NCI-H1417 treated with DMSO at 0.1 percent for 48 hours (cell line): ENCODE measurements at regions not wholly inside any gene's neighbourhood (a gene's known extent, or its start where the extent isn't known, plus 50 kb on each side); places are given as distances from the start of the nearest gene placed in this dataset.

Experiments
- DNase-seq: peaks from one replicate; lab custom pipeline; 2025; lab: John Stamatoyannopoulos, UW

DNA sequence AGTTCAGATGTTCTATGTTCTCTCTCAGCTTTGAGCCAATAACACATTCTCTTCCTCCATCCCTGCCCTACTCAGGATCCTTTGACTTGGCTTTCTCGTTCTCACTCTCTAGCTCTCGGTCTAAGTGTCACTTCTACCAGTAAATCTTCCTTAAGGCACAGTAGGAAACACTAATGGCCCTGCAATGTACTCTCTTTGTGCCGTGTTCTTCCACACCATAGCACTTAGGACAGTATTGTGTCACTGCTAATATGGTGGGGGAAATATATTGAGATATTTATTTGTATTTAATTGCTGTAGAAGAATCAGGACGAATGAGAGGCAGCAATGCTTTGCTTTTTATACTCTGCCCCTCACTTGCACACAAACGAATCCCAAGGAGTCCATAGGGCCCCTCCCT, 493.1 kb downstream of the SHISA9 start:
- no peak for DNase-seq

DNA sequence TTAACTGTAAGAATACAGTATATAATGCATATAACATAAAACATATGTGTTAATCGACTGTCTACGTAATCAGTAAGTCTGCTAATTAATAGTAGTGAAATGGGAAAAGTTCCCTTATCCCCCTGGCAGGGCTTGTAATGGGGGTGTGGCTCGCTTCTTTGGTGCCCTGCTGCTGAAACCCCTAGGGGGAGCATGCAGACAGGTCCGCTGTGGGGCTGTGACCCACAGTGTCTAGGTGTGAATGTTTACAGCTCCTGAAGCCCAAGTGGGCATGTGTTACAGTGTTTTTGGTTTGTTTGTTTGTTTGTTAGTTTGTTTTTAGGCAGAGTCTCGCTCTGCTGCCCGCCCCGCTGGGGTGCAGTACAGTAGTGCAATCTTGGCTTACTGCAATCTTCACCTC, 495.7 kb downstream of the SHISA9 start:
- no peak for DNase-seq

DNA sequence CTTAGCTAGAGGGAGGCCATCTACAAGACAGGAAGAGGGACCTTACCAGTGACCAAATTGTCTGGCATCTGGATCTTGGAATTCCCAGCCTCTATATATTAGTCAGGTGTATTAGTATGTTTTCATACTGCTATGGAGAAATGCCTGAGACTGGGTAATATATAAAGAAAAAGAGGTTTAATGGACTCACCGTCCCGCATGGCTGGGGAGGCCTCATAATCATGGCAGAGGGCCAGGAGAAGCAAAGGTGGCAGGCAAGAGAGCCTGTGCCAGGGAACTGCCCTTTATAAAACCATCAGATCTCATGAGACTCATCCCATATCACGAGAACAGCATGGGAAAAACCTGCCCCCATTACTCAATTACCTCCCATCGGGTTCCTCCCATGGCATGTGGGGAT, 500.2 kb downstream of the SHISA9 start:
- DNase-seq = no peak

DNA sequence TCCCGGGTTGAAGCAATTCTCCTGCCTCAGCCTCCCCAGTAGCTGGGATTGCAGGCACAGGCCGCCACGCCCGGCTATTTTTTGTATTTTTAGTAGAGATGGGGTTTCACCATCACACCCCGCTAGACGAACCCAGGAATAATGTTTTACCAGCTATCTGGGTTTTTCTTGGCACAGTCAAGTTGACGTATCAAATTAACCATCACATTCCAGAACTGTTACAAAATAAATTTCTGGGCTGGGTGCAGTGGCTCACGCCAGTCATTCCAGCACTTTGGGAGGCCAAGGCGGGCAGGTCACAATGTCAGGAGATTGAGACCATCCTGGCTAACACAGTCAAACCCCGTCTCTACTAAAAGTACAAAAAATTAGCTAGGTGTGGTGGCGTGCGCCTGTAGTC, 501.2 kb downstream of the SHISA9 start:
- DNase-seq = no peak

DNA sequence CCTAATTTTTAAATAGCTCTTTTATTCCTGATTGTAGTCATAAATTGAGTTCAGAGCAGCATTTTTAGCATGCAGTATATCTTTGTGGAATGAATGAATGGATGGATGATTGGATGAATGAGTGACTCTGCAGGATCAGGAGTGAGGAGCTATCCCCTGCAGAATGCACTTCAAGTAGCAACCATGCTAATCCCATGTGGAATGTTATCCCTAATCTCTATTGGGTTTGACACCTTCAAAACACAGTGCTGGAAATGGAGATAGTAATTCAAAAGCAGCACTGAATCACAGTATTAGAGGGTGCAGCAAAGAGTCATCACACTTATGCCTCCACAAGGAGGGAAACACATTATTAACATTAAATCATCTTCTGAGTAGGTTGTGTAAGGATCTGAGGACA, 501.9 kb downstream of the SHISA9 start:
- DNase-seq = no peak

DNA sequence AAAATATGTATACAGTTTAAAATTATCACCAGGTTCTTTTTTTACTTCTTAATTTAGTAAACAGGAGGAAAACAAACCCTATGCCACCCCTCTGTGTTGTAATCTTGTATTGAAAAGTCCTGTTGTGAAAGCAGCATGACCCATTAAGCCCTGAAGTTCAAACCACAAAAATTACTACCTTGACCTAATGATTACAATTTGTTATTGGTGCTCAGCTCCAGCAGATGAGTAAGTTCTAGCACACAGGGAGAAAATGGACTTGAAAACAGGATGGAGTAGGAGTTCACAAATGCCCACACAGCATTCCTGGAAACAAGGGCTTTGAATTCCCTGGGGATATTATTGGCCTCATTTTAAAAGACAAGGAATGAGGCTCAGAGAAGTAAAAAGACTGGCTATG, 505.8 kb upstream of the ERCC4 start:
- no peak for DNase-seq

DNA sequence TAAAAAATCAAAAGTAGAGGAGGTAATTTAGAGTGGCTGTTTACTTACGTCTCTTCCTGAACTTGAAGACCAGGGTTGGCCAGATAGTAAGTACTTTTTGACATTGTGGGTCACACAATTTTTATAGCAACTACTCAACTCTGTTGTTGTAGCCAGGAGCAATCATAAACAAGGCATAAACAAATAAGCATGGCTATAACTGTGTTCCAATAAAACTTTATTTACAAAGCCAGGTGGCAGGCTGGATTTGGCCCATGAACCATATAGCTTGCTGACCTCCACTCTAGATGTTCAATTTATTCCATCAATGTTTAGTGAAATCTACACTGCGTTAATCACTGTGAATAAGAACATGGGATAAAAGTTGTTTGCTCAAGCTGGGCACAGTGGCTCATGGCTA, 500.4 kb upstream of the ERCC4 start:
- DNase-seq = no peak

DNA sequence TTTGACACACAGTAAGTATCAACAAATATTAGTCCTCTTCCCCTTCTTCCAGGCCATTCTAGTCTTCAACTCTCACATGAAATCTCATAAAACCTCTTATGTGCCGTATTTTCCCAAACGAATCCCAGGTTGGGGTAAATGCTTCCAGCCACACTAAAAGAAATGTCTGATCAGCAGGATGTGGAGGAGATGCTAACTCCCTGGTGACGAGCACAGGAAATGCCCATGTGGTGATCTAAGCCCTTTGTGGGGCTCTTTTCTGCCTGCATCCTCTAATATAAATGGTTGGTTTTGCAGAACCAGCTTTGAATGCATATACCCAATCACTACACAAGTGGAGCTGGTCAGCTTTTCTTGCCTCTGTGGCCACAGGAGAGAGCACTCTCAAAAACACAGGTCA, 498.2 kb upstream of the ERCC4 start:
- no peak for DNase-seq

DNA sequence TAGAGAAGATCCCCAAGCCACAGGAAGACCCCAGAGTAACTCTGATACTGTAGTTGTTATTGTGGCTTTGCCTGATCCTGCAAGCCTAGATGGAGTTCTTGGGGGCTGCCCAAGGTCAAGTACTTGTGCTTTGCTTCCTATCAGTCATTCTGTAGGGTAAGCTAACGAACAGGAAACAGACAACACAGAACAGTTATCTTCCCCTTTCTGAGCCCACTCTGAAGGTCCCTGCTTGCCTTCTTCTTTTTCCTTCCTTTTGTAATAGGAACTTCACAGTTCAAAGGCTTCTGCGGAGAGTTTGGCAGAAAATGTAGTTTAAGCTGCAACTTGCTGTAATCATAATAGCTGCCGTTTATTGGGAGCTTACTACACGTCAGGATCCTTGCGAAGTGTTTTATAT, 494.1 kb upstream of the ERCC4 start:
- DNase-seq = no peak

DNA sequence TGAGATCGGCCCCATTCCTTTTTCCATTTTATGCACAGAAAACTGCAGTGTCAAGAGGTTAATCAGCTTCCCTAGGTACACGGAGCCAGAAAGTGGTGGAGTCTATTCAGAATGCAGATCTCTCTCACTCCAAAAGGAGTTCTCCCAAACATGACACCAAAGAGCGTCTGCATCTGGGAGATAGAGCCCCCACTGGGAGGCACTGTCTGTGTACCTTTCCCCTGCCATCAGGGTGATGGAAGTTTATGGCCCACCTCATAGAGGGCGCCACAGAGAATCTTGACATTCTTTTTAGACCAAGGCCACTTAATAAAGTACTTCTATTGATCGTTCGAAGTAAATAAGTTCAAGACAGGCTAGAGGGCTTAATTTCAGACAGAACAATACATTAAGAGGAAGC, 493.7 kb upstream of the ERCC4 start:
- DNase-seq = no peak

DNA sequence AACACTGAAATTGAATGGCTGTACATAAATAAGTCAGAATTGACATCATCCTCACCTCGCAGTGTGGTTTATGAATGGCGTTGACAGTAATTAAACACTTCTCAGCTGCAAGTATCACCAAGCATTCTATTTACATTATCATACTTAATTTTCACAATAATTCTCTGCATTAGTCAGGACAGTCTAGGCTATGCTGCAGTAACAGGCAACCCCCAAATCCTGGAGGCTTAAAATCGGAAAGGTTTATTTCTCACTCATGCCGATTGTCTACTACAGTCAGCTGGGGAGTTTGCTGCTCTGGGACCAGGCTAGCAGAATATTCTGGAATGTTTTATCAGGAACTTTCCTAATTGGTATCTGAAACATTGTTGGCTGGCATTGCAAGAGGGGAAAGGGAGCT, 493.2 kb upstream of the ERCC4 start:
- DNase-seq = no peak

DNA sequence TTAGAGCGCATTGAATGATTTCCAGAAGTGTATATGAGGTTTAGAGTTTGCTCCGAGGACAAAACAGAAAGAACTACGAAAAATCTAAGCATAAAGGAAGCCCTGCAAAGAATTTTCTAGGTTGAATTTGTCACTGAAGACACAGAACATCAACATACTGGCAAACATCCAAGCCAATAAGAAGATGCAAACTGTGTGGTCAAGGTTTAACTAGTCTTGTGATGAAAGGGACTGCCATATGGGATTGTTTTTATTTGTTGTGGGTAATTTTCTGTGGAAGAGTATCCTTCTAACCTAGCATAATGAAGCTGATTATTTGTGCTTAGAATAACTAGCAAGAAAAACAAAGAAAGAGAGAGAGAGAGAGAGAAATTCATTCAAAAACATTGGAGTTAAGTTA, 492.0 kb upstream of the ERCC4 start:
- DNase-seq = no peak

DNA sequence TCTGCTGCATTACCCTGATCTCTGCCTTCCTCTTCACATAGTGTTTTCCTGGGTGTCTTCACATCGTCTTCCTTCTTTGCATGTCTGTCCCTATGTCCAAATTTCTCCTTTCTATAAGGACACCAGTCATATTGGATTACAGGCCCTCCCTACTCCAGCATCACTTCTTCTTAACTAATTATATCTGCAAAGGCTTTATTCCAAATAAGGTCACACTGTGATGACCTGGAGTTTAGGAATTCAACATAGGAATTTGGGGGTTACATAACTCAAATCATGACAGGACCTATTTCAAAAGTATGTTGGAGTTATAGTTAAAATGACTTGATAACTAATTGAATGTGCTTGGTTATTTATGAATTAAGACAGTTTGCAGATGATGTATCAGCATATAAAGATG, 490.5 kb upstream of the ERCC4 start:
- DNase-seq = no peak

DNA sequence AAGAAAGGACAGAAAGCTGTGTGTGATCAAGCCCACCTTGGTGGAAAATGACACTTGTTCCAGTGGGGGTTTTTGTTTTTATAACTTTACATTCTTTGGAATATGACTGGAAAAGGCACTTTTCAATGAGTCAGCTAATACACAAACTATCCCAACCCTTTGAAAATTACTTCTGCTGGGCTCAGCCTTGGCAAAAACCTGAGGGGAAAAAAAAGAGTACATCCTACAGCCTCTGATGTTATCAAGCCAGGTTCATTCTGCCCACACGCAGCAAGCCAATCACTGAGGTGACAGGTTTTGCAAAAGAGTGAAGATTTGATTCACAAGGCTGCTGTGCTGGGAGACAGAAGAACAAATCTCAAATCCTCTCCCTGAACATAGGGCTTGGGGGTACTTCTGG, 484.5 kb upstream of the ERCC4 start:
- no peak for DNase-seq

DNA sequence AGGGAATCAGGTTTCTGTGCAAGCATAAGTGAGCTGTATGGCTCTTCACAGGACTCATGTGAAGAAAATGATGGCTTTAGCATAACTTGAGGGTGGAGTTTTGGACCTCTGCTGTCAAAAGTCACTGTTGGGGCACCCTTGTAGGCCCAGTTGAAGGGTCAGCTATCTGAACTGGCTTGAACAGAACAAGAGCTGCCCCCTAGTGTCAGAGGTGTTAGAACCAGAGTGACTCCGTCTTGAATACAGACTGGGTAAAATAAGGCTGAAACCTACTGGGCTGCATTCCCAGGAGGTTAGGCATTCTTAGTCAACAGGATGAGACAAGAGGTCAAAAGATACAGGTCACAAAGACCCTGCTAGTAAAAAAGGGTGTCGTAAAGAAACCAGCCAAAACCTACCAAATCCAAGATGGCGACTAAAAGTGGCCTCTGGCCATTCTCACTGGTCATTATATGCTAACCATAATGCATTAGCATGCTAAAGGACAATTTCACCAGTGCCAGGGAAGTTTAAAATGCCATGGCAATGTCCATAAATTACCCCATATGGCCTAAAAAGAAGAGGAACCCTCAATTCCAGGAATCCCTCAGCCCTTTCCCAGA, 484.0 kb upstream of the ERCC4 start:
- no peak for DNase-seq

DNA sequence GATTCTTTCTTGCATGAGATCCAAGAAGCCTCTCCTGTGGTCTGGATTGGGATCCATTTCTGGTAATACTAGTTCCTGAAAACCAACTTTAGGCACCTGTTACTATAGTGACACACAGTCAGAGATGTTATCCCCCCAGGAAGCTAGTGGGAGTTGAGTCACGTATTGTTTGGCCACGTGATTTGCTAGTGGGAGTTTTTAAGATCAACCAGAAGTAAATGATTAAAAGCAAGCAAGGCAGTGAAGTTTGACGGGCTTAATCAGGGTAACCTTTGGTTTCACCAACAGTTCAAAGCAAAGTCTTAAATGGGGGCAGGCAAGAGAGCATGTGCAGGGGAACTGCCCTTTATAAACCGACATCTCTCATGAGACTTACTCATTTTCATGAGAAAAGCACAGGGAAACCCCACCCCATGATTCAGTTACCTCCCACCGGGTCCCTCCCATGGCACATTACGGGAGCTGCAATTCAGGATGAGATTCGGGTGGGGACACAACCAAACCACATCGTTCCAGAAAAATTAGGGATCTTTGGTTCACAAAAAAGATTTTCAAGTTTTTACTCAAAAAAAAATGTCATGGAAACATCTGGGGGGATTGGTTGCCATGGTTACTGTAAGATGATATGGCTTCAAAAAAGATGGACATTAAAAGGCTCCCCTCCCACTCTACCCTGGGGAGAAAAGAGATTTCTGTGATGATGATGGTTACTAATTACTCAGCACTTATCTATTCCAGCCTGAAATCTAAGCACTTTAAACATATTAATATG, 483.1 kb upstream of the ERCC4 start:
- no peak for DNase-seq

DNA sequence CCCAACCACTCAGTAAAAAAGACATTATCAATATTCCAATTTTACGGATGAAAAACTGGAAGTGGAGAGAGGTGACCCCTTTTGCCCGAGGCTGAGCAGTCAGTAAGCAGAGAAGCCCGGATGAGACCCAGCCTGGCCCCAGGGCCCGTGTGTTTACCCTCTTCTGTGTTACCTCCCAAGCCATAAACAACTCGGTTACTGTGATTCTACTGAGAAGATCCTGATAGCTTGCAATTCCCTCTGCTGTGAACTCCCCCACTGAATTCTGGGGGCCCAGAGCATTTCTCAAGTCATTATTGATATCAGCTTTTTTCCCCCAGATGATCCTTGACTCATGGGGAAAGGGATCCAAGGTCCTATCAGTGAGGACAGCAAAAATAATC, 482.6 kb upstream of the ERCC4 start:
- no peak for DNase-seq

DNA sequence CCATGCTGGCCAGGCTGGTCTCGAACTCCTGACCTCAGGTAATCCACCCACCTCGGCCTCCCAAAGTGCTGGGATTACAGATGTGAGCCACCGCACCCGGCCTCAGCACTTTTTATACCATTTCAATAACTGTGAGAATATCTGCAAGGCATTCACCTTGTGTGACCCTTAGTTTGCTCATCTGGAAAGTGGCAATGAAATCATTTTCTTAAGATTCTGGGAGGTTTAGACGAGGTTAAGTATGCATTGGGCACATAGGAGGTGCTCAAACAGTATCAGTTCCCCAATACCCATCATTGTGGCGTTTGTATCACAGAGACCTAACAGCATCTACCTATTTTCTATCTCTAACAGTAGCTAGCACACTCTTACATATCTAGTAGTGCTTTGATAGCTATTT, 481.9 kb upstream of the ERCC4 start:
- no peak for DNase-seq

DNA sequence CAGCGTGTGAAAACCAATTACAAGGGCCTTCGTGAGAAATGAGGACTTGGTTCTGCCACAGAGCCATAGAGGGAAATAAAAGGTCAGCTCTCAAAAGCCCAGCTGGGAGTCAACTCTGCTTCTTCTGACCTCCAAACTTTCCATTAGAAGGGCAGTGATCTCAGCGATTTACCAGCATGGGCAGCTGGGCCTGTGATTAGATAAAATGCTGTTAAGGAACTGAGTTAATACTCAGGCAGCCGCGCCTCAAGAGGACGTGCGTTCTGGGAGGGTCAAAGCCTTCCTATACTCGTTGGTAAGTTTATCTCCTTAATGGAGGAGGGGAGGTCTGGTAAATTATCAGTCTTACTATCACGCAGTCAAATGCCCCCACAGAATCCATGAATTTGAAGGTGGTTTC, 480.2 kb upstream of the ERCC4 start:
- no peak for DNase-seq

DNA sequence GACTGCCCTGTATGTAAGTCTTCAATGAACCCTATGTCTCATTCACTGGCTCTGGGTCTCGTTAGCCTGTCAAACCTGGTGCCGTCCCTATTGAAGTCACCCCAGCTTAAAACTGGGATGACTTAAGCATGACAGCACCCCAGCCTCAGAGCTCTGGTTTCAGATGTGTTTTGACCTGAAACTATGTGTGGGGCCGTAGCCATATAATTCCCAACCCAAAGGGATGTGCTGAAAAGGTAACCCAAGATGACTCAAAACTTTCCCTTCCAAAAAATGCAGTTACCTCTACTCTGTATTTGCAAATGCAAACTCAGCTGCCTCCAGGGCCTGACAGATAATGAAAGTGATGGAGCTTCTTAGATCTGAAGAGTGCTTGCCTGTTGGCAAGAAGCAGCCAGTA, 478.3 kb upstream of the ERCC4 start:
- no peak for DNase-seq

DNA sequence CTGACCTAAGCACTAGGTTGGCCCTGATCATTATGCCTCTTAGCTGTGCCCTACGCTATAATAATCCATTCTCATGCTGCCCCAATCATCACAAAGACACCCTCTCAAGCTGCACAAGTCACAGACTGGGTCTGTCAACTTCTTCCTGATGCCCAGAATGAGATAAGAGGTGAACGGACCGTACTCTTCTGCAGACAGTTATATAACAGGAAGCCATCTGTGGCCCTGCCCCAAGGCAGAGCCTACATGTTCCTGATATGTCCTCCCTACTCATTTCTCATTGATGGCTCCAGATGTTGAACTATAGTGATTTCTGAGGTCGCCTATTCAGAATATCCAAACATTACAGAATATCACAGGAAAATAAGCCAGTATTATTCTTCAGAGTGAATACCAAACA, 471.6 kb upstream of the ERCC4 start:
- no peak for DNase-seq

DNA sequence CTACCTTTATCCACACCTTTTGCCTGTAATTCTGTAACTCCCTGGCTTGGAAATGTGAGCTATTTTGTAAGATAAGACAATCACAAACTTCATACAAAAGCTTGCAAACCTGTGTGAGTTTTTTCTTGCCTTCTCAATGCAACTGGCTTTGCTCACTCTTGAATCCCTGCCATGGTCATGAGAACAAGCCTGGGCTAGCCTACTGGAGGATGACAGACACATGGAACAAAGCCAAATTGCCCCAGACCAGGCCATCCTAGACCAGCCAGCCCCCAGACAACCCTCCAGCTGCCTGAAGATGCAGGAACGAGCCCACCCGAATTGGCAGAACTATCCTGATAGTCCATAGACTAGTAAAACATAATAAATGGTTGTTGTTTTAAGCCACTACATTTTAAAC, 466.6 kb upstream of the ERCC4 start:
- no peak for DNase-seq

DNA sequence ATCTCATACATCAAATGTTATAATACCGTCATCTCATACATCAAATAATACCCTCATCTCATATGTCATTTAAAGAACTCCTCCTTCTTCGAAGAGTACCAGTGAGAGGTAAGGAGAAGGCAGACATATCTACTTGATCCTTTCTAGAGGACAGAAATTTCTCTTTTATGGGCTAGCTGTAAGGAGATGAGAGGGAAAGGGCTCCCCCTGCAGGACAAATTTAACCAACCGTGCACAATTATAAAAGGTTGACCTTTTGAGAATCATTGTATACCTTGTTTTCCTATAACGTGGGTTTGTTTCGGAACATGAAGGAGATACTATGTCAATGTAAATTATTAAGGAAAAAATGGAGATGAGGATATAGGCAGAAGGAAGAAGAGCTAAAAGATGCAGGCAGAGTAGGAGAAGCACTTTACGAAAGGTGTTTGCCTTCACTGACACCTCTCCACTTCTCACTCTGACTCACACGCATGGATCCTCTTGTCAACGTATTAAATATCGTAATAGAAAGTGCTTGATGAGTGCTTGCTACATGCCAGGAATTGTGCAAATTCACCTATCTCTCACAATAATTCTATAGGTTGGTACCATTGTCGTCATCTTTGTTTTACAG, 465.9 kb upstream of the ERCC4 start:
- DNase-seq = no peak

DNA sequence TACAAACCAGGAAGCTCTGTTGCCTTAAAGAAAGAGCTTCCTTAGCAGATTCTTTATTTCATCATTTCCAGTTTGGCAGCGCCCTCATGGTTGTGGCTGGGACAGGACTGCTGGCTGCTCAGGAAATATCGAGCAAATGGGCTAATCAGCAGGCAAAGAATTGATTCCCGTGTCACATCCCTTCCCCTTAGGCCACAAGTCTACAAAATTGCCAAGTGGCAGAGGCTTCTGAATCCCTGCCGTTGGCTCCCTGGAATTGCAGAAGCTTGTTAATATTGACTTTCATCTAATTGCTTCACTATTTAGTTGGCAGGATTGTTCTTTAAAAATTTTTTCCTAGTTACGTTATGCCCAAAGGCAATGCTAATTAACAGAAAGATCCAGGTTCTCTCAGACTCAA, 456.3 kb upstream of the ERCC4 start:
- DNase-seq = no peak
